Dermis blood vessel endothelial cell (primary cell): ENCODE measurements at regions not wholly inside any gene's neighbourhood (a gene's known extent, or its start where the extent isn't known, plus 50 kb on each side); places are given as distances from the start of the nearest gene placed in this dataset.
"Not testable (repeated sequence)": the region's sequence is repeated elsewhere in the genome, so short reads cannot be mapped to it uniquely, and the experiment has no call there.

Experiments used
- DNase-seq: peaks from one replicate; pipeline ENCODE4 v3.0.0; 2010

DNA sequence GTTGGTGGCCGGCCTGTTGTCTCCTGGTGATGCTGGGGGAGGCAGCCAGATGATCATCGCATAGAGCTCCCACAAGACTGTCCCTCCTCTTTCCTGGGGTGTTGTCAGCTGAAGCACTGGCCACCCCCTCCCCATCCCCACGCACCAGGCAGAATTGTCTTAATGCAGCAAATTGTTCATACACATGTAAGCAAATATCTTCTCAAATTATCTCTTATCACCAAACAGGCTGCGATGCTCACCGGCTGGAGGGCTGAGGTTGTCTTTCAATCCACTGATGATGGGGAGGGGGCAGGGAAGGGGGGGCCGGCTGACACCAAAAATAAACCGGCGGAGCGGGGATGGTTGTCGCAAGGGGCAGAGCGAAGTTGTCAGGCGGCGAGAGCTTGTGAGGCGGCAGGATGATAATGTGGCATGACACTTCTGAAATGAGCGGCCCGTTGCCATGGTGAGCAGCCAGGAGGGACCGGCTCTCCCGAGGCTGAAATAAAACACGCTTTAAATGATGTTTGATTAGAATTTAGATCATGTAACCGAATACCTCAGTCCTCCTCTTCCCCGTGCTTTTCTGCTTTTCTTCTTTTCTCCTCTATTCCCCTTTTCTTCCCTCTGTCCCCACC is 59.8 kb downstream of the MRM1 start:
- DNase-seq = no peak

DNA sequence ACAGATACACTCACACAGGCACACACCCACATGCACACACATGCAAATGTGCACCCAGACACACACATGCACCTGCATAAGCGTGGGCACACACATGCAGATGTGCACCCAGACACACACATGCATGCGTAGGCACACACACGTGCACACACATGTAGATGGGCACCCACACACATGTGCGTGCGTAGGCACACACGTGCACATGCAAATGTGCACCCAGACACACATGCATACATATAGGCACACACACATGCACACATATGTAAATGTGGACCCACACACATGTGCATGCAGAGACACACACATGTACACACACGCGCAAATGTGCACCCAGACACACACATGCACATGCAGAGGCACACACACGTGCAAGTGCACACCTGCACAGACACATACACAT is 60.3 kb downstream of the MRM1 start:
- no peak for DNase-seq

DNA sequence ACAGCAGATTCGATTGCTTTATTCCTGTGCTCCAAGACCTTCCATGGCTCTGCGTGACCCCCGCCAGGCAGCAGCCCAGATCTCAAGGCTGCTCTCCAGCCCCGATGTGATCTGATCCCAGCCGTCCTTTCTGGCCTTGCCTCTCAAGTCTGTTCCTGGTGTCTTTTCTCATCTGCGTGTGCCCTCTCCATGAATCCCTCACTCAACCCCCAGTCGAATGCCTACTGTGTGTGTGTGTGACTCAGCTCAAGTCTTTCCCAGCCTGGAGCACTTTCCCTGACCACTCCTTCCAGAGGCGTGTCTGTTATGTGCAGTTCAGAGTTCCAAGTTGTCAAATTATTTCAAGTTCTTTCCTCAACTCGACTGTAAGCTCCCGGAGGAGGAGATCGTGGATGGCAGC is 64.0 kb downstream of the MRM1 start:
- no peak for DNase-seq

DNA sequence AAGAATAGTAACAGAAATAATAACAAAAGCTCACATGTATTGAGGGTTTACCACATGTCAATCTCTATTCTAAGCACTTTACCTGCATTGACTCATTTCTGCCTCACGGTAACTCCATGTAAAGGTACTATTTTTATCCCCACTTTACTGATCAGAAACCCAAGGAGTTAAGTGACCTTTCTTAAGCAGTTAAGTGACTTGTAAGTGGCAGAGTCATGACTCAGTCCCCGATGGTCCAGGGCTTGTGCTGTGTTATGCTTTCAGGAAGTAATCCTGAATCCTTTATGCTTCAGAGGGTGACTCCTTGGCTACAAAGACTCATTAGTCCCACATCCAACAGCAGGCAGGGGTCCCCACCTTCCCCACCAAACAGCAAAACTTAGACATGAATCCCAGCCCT is 66.5 kb downstream of the MRM1 start:
- DNase-seq = no peak

DNA sequence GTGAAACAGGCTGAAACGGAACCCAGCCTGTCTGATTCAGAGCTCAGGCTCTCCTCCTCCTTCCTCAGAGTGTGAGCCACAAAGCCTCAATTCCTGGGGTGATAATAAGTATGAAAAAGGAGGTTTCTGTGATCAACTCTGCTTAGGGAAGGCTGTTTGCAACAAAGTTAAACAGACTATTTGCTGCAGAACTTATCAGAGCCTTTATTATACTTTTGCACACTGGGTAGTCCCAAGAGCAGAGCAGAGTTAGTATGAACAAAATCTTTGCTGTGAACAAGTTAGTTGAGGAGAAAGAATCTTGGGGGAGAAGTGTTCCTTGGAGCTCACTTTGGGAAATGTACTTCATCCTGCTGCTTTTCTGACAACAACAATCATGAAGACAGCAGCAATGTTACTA is 67.4 kb downstream of the MRM1 start:
- no peak for DNase-seq

DNA sequence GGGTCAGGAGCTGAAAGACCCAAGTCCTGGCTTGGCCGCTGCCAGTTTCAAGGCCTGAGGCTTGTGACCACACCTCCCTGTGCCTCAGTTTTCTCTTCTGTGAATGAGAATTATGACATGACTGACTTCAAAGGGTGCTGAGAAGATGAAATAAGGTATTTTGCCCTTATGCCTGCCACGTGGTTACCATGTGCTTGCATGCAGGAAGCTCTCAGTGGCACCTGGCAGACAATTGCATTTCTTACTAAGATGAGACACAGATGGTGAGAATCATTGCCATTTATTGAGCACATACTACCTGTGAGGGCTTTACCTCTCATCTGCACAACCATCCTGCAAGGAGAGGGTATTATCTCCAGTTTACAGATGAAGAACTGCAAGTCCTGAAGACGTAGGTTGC is 69.8 kb downstream of the MRM1 start:
- no peak for DNase-seq

DNA sequence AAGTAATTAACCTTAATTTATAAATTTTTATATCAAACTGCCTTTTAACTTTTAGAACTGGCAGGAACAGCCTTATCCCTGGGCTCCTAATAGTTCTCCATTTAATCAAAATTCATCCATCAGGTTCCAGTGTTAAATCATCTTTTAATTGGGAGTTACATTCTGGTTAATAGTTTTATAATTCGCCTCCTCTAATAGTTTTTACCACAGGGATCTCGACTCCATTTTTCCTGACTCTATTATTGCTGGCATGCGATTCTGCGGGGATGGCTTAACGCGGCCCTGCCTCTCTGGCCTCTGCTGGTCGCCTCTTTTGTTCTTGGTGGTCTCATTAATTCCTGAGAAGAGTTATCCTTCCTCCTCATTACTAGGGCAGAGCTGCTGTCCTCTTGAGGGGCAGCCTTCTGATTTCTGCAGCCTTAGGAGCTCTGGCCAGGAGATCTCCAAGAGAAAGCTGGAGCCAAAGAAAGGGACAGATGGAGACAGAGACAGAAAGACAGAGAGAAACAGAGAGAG is 71.1 kb downstream of the MRM1 start:
- no peak for DNase-seq

DNA sequence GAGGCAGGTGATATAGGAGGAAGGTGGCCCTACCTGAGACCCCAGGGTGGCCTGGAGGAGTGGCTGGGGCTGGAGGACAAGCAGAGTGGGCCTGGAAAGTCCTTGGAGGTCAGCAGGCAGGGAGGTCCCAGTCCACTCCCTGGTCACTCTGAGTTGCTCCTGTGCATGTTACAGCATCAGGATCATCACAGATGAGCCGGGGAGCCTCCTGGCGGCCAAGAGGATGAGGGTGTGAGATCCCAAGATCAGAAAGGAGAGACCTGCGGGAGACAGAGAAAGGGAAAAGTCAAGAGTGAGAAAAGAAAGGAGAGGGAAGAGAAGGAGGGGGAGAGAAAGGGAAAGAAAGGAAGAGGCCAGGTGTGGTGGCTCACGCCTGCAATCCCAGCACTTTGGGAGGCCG is 71.7 kb downstream of the MRM1 start:
- no peak for DNase-seq

DNA sequence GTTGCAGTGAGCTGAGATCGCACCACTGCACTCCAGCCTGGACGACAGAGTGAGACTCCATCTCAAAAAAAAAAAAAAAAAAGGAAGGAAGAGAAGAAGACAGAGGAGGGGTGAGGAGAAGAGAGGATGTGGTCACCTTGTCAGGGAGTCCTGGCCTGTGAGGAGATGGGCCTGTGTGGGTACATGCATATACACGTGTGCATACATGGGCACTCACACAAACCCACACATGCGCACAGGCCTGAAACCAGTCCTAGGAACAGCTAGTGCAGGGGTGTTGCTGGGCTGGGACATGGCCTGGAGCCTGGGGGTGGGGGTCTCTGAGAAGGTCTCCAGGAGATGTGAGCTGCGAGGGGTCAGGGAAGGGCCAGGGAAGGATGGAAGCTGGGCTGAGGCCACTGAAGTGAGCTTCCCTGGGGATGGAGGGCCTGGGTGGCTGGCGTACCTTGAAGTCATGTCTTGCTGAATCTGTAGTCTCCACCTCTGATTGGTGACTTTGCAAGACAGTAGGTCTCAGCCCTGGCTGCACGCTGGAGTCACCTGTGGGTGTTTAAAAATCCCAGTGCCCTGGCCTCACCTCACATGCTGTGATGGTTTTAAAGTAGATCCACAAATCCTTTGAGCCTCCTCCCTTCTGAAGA is 72.4 kb downstream of the MRM1 start:
- DNase-seq = no peak

DNA sequence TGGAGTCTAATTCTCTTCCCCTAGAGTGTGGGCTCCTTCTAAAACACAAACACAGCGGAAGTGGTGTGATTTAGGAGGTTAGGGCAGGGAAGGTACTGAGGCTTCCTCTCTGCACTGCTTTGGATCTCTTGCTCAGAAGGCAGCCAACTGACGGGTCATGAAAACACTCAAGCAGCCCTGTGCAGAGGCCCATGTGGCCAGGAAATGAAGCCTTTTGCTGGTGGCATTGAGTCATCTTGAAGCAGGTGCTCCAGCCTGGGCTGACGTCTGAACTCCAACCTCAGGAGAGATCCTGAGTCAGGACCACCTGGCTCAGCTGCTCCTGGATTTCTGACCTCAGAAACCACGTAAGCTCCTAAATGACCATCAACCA is 72.9 kb downstream of the MRM1 start:
- DNase-seq = peak; percentile 7

DNA sequence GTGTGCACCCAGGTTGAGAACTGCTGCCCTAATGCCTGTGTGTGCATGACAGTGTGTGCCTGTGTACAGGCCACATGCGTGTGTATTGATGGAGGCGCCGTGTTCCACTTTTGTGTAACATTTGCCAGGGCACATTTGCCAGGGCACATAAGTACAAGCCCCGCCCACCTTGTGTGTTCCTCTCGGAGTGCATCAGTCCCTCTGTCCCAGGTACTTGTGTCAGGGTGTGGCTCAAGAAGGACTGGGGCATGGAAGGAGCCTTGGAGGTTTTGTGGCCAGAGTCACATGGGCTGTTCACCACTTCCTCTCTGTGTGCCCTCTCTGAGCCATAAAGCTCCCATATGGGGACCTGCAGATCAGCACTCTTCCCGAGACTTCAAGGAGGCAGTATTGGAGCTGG is 73.9 kb downstream of the MRM1 start:
- no peak for DNase-seq

DNA sequence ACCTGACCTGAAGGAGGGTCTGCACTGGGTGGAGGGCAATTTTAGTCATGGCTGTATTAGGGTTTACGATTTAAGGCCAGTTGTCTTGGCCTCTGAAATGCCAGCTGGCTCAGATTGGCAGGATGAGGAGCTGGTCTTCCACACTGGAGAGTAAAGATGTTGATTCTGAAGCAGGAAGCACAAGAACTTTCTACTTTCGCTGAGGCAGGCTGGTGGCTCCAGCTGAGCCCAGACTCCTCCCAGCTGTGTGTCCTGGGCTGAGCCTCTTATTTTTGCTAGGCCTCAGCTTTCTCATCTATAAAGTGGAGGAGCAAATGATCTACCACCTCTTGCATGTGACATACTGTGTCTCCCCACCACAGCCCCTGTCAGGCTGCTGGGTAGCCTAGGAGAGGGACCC is 74.4 kb downstream of the MRM1 start:
- DNase-seq = no peak

DNA sequence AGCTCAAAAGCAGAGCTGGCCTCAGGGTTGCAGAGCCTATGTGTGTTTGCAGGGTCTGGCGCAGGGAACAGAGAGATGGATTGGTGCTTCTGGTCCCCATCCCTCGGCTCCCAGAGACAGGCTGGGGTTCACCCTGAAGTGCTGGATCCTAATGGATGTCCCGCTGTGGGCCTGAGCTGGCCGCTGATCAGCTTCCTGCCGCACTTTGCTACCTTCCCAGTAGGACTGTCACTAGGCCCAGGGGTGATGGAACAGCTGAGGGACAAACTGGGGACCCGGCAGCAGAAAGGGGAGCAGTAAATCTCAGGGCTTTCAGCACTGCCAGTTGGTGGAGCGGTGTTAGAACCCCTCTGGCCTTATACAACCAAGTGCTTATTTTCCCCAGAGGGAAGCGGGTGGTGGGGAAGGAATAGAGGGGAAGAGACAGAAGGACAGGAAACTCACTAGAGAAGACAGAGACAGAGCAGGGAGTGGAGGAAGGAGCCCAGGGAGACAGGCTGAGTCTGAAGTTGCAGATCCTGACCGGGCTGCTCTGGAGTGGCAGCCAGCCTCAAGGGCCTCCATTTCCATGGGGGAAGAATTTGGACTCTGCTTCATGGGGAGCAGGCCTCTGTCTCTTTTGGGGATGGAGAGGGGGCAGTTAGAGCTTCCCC is 78.6 kb downstream of the MRM1 start:
- DNase-seq = no peak

DNA sequence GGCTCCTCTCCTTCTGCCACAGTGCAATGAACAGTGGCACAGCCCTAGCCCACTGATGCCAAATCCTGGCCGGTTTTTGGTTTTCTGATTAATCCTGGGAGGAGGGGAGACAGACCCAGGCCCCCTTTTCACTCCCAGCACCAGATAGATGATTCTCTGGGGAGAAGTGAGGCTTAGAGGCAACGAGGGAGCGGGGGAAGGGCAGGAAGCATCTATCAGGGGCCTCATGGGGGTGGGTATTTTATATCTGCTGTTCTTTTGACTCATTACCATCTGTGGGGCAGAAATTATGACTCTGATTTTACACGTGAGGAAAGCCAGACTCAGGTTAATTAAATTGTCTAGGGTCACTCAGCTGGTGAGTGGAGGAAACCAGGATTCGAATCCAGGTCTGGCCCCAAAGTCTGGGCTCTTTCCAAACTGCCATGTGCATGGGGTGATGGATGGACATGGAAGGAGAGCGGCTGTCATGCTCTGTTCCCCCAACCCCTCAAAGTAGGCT is 79.4 kb downstream of the MRM1 start:
- no peak for DNase-seq

DNA sequence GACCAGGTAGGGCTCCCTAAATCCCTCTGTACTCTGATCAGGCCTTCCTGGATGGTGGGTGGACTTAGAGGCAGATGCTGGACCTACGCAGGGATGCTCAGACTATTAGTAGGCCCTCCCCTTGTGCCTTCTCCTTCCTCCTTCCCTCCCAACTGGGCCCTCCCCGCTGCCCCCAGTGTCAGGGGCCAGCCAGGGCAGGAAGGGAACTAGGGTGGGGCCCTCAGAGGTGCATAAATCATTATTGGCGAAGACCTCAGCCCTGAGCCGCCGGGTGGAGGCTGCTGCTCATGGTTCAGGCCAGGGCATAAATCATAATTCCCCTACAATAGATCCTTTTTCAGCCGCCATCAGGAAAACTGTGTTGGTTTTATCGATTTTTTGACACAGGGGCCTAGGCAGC is 81.4 kb downstream of the MRM1 start:
- DNase-seq = no peak

DNA sequence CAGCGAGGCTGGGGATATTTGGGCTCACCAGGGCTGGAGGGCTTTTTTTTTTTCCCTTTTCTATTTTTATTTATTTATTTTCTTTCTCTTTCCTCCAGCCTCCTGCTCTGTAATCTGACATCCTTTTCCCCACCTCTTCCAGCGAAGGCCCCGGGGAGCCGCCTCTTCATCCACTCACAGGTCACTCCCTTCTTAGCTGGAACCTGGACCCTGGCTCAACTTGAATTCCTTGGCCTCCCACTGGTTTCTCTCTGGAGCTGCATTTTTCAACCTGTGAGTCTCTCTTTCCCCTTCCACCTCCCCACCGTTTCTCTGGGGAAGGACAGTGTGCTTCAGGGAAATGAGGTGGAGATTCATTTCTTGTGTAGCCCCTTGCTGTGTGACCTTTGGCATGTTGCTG is 82.0 kb downstream of the MRM1 start:
- DNase-seq = no peak

DNA sequence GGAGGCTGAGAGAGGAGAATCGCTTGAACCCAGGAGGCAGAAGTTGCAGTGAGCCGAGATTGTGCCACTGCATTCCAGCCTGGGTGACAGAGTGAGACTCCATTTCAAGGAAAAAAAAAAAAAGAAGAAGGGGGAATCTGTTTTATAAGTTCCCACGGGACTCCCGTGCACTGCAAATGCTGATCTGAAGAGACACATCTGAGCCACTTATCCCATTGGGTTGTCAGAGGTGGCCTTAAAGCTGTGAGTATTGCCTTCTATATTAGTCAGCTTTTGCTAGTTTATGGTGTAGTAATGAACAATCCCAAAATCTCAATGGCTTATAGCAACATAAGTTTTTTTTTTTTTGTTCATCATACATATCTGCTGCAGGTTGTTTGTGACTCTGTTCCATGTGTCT is 82.8 kb downstream of the MRM1 start:
- DNase-seq = no peak

DNA sequence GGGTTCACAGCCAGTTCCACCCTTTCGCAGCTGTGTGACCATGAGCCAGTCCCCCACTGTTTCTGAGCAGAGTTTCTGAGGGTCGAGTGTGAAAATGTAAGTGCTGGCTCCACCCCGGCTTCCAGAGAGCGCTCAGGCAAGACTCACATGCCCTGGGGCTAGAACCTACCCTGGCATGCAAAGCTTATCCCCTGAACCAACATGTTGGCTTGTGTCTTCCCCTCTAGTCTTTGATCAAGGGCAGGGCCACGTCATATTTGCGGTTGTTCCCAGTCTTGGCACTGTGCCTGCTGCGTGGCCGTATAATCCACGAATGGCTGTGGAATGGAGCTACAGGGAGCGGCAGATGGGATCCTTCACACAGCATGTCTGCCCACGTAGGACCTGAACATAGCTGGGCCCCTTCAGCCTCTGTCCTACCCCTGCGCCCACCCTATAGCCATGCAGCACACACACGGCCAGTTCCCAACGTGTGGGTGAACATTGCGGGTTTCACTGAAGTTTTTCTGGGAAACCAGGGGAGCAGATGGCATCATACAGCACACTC is 84.8 kb downstream of the MRM1 start:
- no peak for DNase-seq

DNA sequence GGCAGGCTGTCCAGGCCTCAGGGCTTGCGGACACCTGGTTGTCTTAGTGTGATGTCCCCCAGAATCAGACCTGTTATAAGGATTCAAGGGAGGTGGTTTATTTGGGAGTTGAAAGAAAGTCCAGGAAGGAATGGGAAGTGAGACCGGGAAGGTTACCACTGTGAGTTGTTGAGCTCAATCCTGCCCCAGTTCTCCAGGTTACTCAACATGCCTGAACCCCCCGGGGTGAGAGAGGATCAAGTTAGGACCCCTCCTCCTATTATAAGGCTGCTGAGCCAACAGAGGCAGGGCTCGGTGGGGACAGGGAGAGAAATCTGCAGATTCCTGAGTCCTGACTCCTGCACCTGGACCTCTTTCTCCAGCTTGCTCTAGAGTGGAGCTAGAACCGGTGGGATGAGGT is 86.4 kb downstream of the MRM1 start:
- no peak for DNase-seq

DNA sequence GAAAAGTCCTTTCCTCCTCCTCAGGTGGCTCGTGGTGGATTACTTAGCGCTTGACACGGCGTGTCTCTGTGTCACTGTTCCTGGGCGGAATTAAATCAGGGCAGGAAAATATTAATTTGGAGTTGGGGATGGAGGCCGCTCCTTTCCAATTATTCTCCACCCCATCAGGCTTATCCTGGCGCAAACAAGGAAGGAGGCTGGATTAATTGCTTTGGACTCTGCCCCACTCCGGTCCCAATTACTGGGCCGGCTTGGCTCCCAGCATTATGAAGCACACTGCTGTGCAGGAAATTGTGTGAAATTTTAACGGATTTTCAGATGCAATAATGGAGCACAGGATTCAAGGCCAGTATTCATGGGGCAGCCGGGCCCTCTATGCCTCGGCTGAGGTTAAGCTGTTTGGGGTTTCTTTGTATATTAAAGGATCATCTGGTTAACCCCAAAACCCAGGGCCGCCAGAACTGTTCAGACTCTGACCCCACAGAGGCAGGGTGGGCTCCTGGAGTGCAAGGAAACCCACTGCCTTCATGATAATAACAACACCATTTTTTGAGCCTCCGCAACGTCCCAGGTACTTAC is 87.8 kb downstream of the MRM1 start:
- DNase-seq = no peak

DNA sequence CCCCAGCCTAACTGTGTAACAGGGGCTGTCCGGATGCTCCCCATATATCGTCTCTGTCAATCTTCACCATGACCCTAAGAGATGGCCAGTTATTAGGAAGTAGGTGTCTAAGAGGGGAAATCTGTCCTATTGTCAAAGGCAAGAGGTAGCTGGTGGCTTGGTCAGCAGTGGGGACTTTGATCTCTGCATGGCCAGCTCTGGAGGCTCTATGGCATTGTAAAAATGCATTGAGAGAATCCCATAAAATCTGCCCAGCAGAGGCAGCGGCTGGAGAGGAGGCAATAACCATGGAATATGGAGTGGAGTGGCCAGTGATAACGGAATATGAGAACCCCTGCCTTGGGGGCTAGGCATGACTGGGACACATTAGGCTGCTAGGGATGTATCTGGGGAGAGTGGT is 88.8 kb downstream of the MRM1 start:
- DNase-seq = no peak

DNA sequence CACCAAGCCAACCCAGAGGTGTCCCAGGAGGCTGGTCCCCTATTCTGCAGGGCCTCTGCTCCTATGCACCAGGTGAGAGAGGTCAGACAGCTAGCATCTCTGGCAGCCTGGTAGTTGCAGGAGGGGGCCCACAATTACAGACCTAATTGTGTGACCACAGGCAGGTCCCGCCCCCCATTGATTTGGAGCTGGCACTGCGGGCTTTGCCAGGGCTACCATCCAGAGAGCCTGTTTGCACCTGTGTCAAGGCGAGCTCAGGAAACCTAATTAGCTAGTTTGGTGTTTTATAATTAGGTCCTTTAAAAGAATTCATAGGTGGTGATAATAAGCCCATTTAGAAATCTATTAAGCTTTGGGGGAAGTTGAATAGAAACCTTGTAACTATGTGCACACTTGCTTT is 90.2 kb downstream of the MRM1 start:
- DNase-seq = no peak

DNA sequence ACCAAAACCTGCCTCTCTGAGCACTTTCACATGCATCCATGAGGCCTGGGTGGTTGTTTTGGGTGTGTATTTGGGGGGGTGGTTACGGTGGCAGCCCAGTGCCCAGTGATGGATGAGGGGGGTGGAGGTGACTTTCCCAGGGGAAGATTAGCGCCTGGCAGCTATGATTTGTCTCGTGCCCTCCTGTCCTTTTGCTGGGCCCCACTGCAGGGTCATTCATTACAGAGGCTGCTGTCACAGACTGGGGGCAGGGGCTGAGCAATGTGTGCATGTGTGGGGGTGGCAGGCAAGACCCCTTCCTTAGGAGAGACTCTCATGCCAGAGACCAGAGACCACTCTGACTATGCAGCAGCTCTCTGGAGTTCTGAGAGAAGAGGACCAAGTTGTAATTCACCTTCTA is 93.7 kb downstream of the MRM1 start:
- no peak for DNase-seq

DNA sequence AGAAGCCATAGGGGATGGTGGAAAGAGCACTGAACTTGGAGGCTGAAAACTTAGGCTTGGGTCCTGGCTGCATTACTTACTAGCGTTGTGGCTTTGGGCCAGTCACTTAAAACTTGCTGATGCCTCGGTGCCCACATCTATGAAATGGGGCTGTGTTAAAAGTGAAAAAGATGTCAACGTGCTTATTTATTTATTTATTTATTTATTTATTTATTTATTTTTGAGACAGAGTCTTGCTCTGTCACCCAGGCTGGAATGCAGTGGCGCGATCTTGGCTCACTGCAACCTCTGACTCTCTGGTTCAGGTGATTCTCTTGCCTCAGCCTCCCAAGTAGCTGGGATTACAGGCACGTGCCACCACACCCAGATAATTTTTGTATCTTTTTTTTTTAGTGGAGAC is 94.3 kb downstream of the MRM1 start:
- DNase-seq = not testable (repeated sequence)
